SU-DHL-6 (cell line): ENCODE measurements at regions not wholly inside any gene's neighbourhood (a gene's known extent, or its start where the extent isn't known, plus 50 kb on each side); places are given as distances from the start of the nearest gene placed in this dataset.

Experiments used
- H2AFZ ChIP-seq: fragments of 200-600 bp; sonication (generic); 2 replicates; pipeline ENCODE4 v1.6.1; 2014; ENCODE audit warnings: low read depth, mild to moderate bottlenecking, moderate library complexity, mixed read lengths, antibody characterized with exemption, low read length; ENCODE audit not compliant: severe bottlenecking
- H3F3A ChIP-seq: fragments of 200-600 bp; shearing (Covaris generic); 2 replicates; pipeline ENCODE4 v1.6.0; 2016; ENCODE audit warnings: antibody characterized with exemption, mild to moderate bottlenecking; ENCODE audit not compliant: insufficient read depth
- H3K27ac ChIP-seq: fragments of 200-600 bp; sonication (generic); 2 replicates; pipeline ENCODE4 v1.5.1; 2016; ENCODE audit warnings: low read depth, mild to moderate bottlenecking, low read length, moderate library complexity, mixed read lengths
- H3K27me3 ChIP-seq: fragments of 200-600 bp; sonication (generic), shearing (Covaris generic); 2 replicates; pipeline ENCODE4 v1.6.0; 2014; ENCODE audit warnings: mild to moderate bottlenecking, low read length
- H3K36me3 ChIP-seq: fragments of 200-600 bp; sonication (generic); 2 replicates; pipeline ENCODE4 v1.6.1; 2014; ENCODE audit warnings: mild to moderate bottlenecking, low read length, mixed read lengths
- H3K4me2 ChIP-seq: fragments of 300-600, 200-600 bp; shearing (Covaris generic), sonication (generic); 2 replicates; pipeline ENCODE4 v1.6.0; 2014; ENCODE audit warnings: low read length, low read depth, mild to moderate bottlenecking; ENCODE audit not compliant: poor library complexity, severe bottlenecking
- H3K4me3 ChIP-seq: fragments of 200-600 bp; sonication (generic); 2 replicates; pipeline ENCODE4 v1.5.1; 2014; ENCODE audit warnings: antibody characterized with exemption, low read length, mild to moderate bottlenecking, mixed read lengths; ENCODE audit not compliant: insufficient read depth, poor library complexity, severe bottlenecking
- H3K79me2 ChIP-seq: fragments of 200-600 bp; sonication (generic); 2 replicates; pipeline ENCODE4 v1.6.1; 2014; ENCODE audit warnings: mild to moderate bottlenecking, low read length, moderate library complexity; ENCODE audit not compliant: insufficient read depth
- H3K9ac ChIP-seq: fragments of 200-600 bp; sonication (generic); 2 replicates; pipeline ENCODE4 v1.7.0; 2014; ENCODE audit warnings: mild to moderate bottlenecking, low read length
- H3K9me2 ChIP-seq: fragments of 200-600 bp; sonication (generic); replicated peaks from 2 replicates; pipeline ENCODE4 v1.6.1; 2014; ENCODE audit warnings: low read length; ENCODE audit not compliant: insufficient read depth
- H3K9me3 ChIP-seq: fragments of 200-600 bp; sonication (generic); 2 replicates; pipeline ENCODE4 v1.6.1; 2014; ENCODE audit warnings: low read length, mixed read lengths; ENCODE audit not compliant: insufficient read depth
- H4K20me1 ChIP-seq: fragments of 200-600 bp; sonication (generic); 2 replicates; pipeline ENCODE4 v1.6.1; 2014; ENCODE audit warnings: low read depth, mild to moderate bottlenecking, antibody characterized with exemption, low read length, moderate library complexity, mixed read lengths
- CTCF ChIP-seq: fragments of 200-600 bp; sonication (generic); IDR thresholded peaks from one replicate; pipeline ENCODE4 v1.5.1; 2017; ENCODE audit warnings: antibody characterized with exemption, mild to moderate bottlenecking, low read length, moderate library complexity; ENCODE audit not compliant: insufficient read depth, poor library complexity, severe bottlenecking
- EZH2phosphoT487 ChIP-seq: fragments of 200-600 bp; sonication (generic), shearing (Covaris generic); conservative IDR thresholded peaks from 2 replicates; pipeline ENCODE4 v1.6.1; 2018; ENCODE audit warnings: mild to moderate bottlenecking, antibody characterized with exemption, low read length, moderate library complexity, mixed read lengths

- Histone ChIP-seq H3K27ac (no peak overlapping the region), H3F3A (no peaks in the 10 kb centered on the region), H4K20me1 (no peaks in the 10 kb centered on the region), H3K9ac (no peak overlapping the region), H3K27me3 (no peaks in the 10 kb centered on the region), H3K9me2 (no peaks in the 10 kb centered on the region), H2AFZ (no peak overlapping the region), H3K4me3 (no peak overlapping the region), H3K79me2 (no peaks in the 10 kb centered on the region), H3K9me3 (no peaks in the 10 kb centered on the region), H3K4me2 (no peak overlapping the region), H3K36me3 (no peaks in the 10 kb centered on the region)
- no peak for TF ChIP-seq CTCF
- TF ChIP-seq EZH2phosphoT487: no peak
These were observed 52.8 kb upstream of the ITGA6 start for GRCh38 chr2:172374318-172375240.

DNA sequence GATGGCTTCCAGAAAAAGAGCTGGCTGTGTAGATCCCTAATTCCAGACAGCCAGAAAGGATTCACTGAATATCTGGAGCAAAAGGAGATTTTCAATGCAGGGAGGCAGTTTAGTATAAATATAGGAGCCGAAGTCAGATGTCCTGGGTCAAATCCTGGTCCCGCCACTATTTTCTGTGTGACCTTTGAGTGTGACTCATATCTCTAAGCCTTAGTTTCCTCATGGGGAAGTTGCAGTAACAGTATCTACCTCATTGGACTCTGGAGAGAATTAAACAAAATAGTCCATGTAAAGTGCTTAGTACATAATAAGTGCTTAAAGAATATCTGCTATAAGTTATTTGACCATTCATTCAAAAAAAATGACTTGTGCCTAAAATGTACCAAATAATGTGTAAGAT is 52.1 kb upstream of the ITGA6 start:
- no peak overlapping the region for H3K9ac ChIP-seq
- no peaks in the 10 kb centered on the region for H3K27me3 ChIP-seq
- H3K4me3 ChIP-seq: no peak overlapping the region
- H3K9me2 ChIP-seq: no peaks in the 10 kb centered on the region
- no peaks in the 10 kb centered on the region for H3K9me3 ChIP-seq
- no peaks in the 10 kb centered on the region for H3K79me2 ChIP-seq
- no peak for TF ChIP-seq EZH2phosphoT487
- TF ChIP-seq CTCF: no peak
- no peak overlapping the region for H3K4me2 ChIP-seq
- H3F3A ChIP-seq: no peaks in the 10 kb centered on the region
- no peaks in the 10 kb centered on the region for H3K36me3 ChIP-seq
- H3K27ac ChIP-seq: no peak overlapping the region
- no peak overlapping the region for H2AFZ ChIP-seq
- no peaks in the 10 kb centered on the region for H4K20me1 ChIP-seq

GRCh38 chr2:172376016-172376415 is 51.4 kb upstream of the ITGA6 start:
- no peaks in the 10 kb centered on the region for H3K9me3 ChIP-seq
- H3K36me3 ChIP-seq: no peaks in the 10 kb centered on the region
- H3K27me3 ChIP-seq: no peaks in the 10 kb centered on the region
- no peaks in the 10 kb centered on the region for H4K20me1 ChIP-seq
- no peak overlapping the region for H3K4me3 ChIP-seq
- H2AFZ ChIP-seq: no peak overlapping the region
- no peaks in the 10 kb centered on the region for H3K79me2 ChIP-seq
- TF ChIP-seq EZH2phosphoT487 (no peak), CTCF (no peak)
- no peak overlapping the region for H3K9ac ChIP-seq
- H3K4me2 ChIP-seq: no peak overlapping the region
- no peak overlapping the region for H3K27ac ChIP-seq
- H3K9me2 ChIP-seq: no peaks in the 10 kb centered on the region
- H3F3A ChIP-seq: no peaks in the 10 kb centered on the region
